Loucy (cell line): ENCODE measurements at regions not wholly inside any gene's neighbourhood (a gene's known extent, or its start where the extent isn't known, plus 50 kb on each side); places are given as distances from the start of the nearest gene placed in this dataset.
"Not testable (repeated sequence)": the region's sequence is repeated elsewhere in the genome, so short reads cannot be mapped to it uniquely, and the experiment has no call there.

ENCODE experiments used
- H2AFZ ChIP-seq: fragments of 200-600 bp; sonication (generic); 2 replicates; pipeline ENCODE4 v1.6.0; 2016; ENCODE audit warnings: antibody characterized with exemption, mild to moderate bottlenecking, low read length, moderate library complexity
- H3F3A ChIP-seq: fragments of 200-600 bp; 2 replicates; pipeline ENCODE4 v1.6.0; 2016; ENCODE audit warnings: antibody characterized with exemption, low read depth, mild to moderate bottlenecking
- H3K27me3 ChIP-seq: fragments of 200-600 bp; sonication (generic); 2 replicates; pipeline ENCODE4 v1.6.1; 2014; ENCODE audit warnings: low read length, mild to moderate bottlenecking; ENCODE audit not compliant: insufficient read depth, poor library complexity, severe bottlenecking
- H3K36me3 ChIP-seq: fragments of 200-600 bp; sonication (generic); 2 replicates; pipeline ENCODE4 v1.6.1; 2016; ENCODE audit warnings: low read length; ENCODE audit not compliant: insufficient read depth
- H3K4me1 ChIP-seq: fragments of 200-600 bp; sonication (generic); 2 replicates; pipeline ENCODE4 v1.5.1; 2014; ENCODE audit warnings: low read length, mild to moderate bottlenecking; ENCODE audit not compliant: insufficient read depth, poor library complexity, severe bottlenecking
- H3K4me2 ChIP-seq: fragments of 200-600 bp; sonication (generic); 2 replicates; pipeline ENCODE4 v1.6.0; 2014; ENCODE audit warnings: antibody characterized with exemption, low read length, low read depth, mild to moderate bottlenecking; ENCODE audit not compliant: poor library complexity, severe bottlenecking
- H3K4me3 ChIP-seq: fragments of 200-600 bp; sonication (generic); 2 replicates; pipeline ENCODE4 v1.5.1; 2014; ENCODE audit warnings: low read length, mild to moderate bottlenecking, mixed read lengths; ENCODE audit not compliant: poor library complexity, severe bottlenecking
- H3K79me2 ChIP-seq: fragments of 200-600 bp; sonication (generic); 2 replicates; pipeline ENCODE4 v1.6.1; 2014; ENCODE audit warnings: low read length; ENCODE audit not compliant: insufficient read depth
- H3K9ac ChIP-seq: fragments of 200-600 bp; sonication (generic); 2 replicates; pipeline ENCODE4 v1.6.0; 2014; ENCODE audit warnings: mild to moderate bottlenecking, low read depth, low read length, moderate library complexity; ENCODE audit not compliant: poor library complexity, severe bottlenecking
- H3K9me2 ChIP-seq: fragments of 200-600 bp; sonication (generic); replicated peaks from 2 replicates; pipeline ENCODE4 v1.6.1; 2016; ENCODE audit warnings: low read depth, low read length, mixed read lengths
- H3K9me3 ChIP-seq: fragments of 200-600 bp; sonication (generic); 2 replicates; pipeline ENCODE4 v1.6.1; 2014; ENCODE audit warnings: mild to moderate bottlenecking, antibody characterized with exemption, low read length, low read depth; ENCODE audit not compliant: insufficient read depth
- H4K20me1 ChIP-seq: fragments of 200-600 bp; sonication (generic); 2 replicates; pipeline ENCODE4 v1.6.0; 2014; ENCODE audit warnings: antibody characterized with exemption, low read length, mild to moderate bottlenecking; ENCODE audit not compliant: insufficient read depth, poor library complexity, severe bottlenecking
- CTCF ChIP-seq: fragments of 200-600 bp; sonication (generic); conservative IDR thresholded peaks from 2 replicates; pipeline ENCODE4 v1.5.1; 2014; ENCODE audit warnings: mild to moderate bottlenecking, antibody characterized with exemption, low read length
- EZH2phosphoT487 ChIP-seq: fragments of 200-600 bp; IDR thresholded peaks from 2 replicates; pipeline ENCODE4 v1.6.1; 2018; ENCODE audit warnings: antibody characterized with exemption, mild to moderate bottlenecking, moderate library complexity, borderline replicate concordance

GRCh38 chr1:198416296-198416695, 124.2 kb downstream of the ATP6V1G3 start:
- Histone ChIP-seq H3K36me3 (no peaks in the 10 kb centered on the region), H3K4me3 (no peak overlapping the region), H3K9me2 (no peaks in the 10 kb centered on the region), H3K4me2 (no peak overlapping the region), H3K9ac (no peak overlapping the region), H3K79me2 (no peaks in the 10 kb centered on the region), H3K4me1 (no peaks in the 10 kb centered on the region), H4K20me1 (no peaks in the 10 kb centered on the region), H2AFZ (no peak overlapping the region), H3K9me3 (no peaks in the 10 kb centered on the region), H3K27me3 (no peaks in the 10 kb centered on the region), H3F3A (no peaks in the 10 kb centered on the region)
- TF ChIP-seq EZH2phosphoT487 (no peak), CTCF (no peak)

GRCh38 chr1:198411240-198411639, 129.2 kb downstream of the ATP6V1G3 start:
- TF ChIP-seq EZH2phosphoT487: no peak
- no peak for TF ChIP-seq CTCF
- Histone ChIP-seq H3K4me1 (no peaks in the 10 kb centered on the region), H3K9ac (no peak overlapping the region), H3K27me3 (no peaks in the 10 kb centered on the region), H3K9me2 (no peaks in the 10 kb centered on the region), H3K36me3 (no peaks in the 10 kb centered on the region), H3K4me2 (no peak overlapping the region), H3K79me2 (no peaks in the 10 kb centered on the region), H3K4me3 (no peak overlapping the region), H3K9me3 (no peaks in the 10 kb centered on the region), H2AFZ (no peak overlapping the region), H3F3A (no peaks in the 10 kb centered on the region), H4K20me1 (no peaks in the 10 kb centered on the region)

- Histone ChIP-seq H3F3A (no peaks in the 10 kb centered on the region), H3K79me2 (no peaks in the 10 kb centered on the region), H3K36me3 (no peaks in the 10 kb centered on the region), H3K27me3 (no peaks in the 10 kb centered on the region), H3K4me2 (no peak overlapping the region), H3K9ac (no peak overlapping the region), H3K4me1 (no peaks in the 10 kb centered on the region), H3K4me3 (no peak overlapping the region), H2AFZ (no peak overlapping the region; the same call in 1 of the 2 replicates), H3K9me3 (no peaks in the 10 kb centered on the region), H3K9me2 (no peaks in the 10 kb centered on the region), H4K20me1 (no peaks in the 10 kb centered on the region)
- TF ChIP-seq EZH2phosphoT487: no peak
- no peak for TF ChIP-seq CTCF
These were observed 131.8 kb downstream of the ATP6V1G3 start for GRCh38 chr1:198408716-198409115.

GRCh38 chr1:198404632-198405031, 135.8 kb downstream of the ATP6V1G3 start:
- H3F3A ChIP-seq, H3K4me1 ChIP-seq, H3K9me3 ChIP-seq, H3K9ac ChIP-seq, H2AFZ ChIP-seq, H3K4me3 ChIP-seq, H4K20me1 ChIP-seq, H3K79me2 ChIP-seq, H3K9me2 ChIP-seq, H3K4me2 ChIP-seq, H3K27me3 ChIP-seq, H3K36me3 ChIP-seq: not testable (repeated sequence)
